A673 (cell line): ENCODE measurements at regions not wholly inside any gene's neighbourhood (a gene's known extent, or its start where the extent isn't known, plus 50 kb on each side); places are given as distances from the start of the nearest gene placed in this dataset.

ENCODE experiments used
- BruUV-seq: library from RNA; stranded (reverse); fragments of 400-500 nt; replicated peaks from 2 replicates; lab custom pipeline; 2021; lab: Mats Ljungman, UMichigan
- CTCF ChIA-PET: fragments of 300-600 bp; sonication (Branson Sonifier 250); formaldehyde crosslinking; loops from one replicate; lab custom pipeline; 2022; ENCODE audit warnings: antibody characterized with exemption; lab: Charles Lee
- POLR2A ChIA-PET: fragments of 300-600 bp; sonication (Branson Sonifier 250); formaldehyde crosslinking; loops from one replicate; lab custom pipeline; 2022; ENCODE audit warnings: antibody characterized with exemption; ENCODE audit not compliant: low non-redundant PET; lab: Charles Lee
- DNase-seq: peaks from one replicate; pipeline ENCODE4 v3.0.0-alpha.2; 2015; ENCODE audit warnings: low spot score
- H3K27ac ChIP-seq: fragments of 200-600 bp; sonication (generic); 2 replicates; pipeline ENCODE4 v1.5.1; 2016; ENCODE audit warnings: mixed run types, low read depth, mild to moderate bottlenecking, mixed read lengths, antibody characterized with exemption, low read length; ENCODE audit not compliant: poor library complexity, severe bottlenecking
- H3K27me3 ChIP-seq: fragments of 200-600 bp; sonication (generic); replicated peaks from 2 replicates; pipeline ENCODE4 v1.6.1; 2017; ENCODE audit warnings: mixed run types, low read depth, mild to moderate bottlenecking, mixed read lengths, antibody characterized with exemption, low read length; ENCODE audit not compliant: insufficient read depth, poor library complexity
- H3K36me3 ChIP-seq: fragments of 200-600 bp; sonication (generic); 2 replicates; pipeline ENCODE4 v1.6.1; 2016; ENCODE audit warnings: mixed run types, mild to moderate bottlenecking, mixed read lengths, antibody characterized with exemption, low read length; ENCODE audit not compliant: insufficient read depth, poor library complexity, severe bottlenecking
- H3K4me1 ChIP-seq: fragments of 200-600 bp; sonication (generic); 2 replicates; pipeline ENCODE4 v1.6.1; 2017; ENCODE audit warnings: mixed run types, mild to moderate bottlenecking, mixed read lengths, antibody characterized with exemption, low read length; ENCODE audit not compliant: insufficient read depth, poor library complexity, severe bottlenecking
- H3K4me3 ChIP-seq: fragments of 200-600 bp; sonication (generic); 2 replicates; pipeline ENCODE4 v1.5.1; 2016; ENCODE audit warnings: low read depth, mixed run types, mild to moderate bottlenecking, mixed read lengths, low read length; ENCODE audit not compliant: poor library complexity, severe bottlenecking
- H3K9me3 ChIP-seq: fragments of 200-600 bp; sonication (generic); 2 replicates; pipeline ENCODE4 v1.6.1; 2016; ENCODE audit warnings: mixed run types, low read depth, mild to moderate bottlenecking, mixed read lengths, antibody characterized with exemption, low read length; ENCODE audit not compliant: poor library complexity, severe bottlenecking
- CTCF ChIP-seq: fragments of 300-800, 200-600 bp; sonication (generic); conservative IDR thresholded peaks from 2 replicates; pipeline ENCODE4 v1.5.1; 2017; ENCODE audit warnings: low read depth, mild to moderate bottlenecking, antibody characterized with exemption, low read length, moderate library complexity, mixed read lengths
- EZH2 ChIP-seq: fragments of 200-600 bp; sonication (generic); IDR thresholded peaks from 2 replicates; pipeline ENCODE4 v1.6.1; 2017; ENCODE audit warnings: borderline replicate concordance, low read depth, mild to moderate bottlenecking, mixed read lengths, antibody characterized with exemption, low read length; ENCODE audit not compliant: poor library complexity, severe bottlenecking
- intact Hi-C: fragments of 100-400 bp; cut with micrococcal nuclease; formaldehyde crosslinking; loops from one replicate; pipeline ENCODE4 v1.10.0; 2022; ENCODE audit not compliant: unreplicated experiment

DNA sequence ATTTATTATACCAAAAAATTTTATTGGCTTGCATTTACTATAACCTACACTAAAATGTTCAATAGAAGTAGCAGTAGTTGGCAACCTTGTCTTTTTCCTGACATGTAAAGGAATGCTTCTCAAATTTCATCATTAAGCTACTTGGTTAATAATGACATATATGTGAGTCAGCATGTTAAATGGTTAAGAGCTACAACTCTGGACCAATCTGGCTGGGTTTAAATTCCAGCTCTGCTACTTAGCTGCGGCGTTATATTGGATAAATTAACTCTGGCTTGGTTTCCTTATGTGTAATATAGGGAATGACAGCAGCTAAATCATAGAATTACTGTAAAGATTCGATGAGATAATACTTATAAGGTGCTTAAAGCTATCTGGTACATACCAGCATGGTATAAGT, 53.7 kb upstream of the OTOGL start:
- H3K4me1 ChIP-seq = peaks cover 10% of the 10 kb centered on the region
- H3K36me3 ChIP-seq = no peaks in the 10 kb centered on the region
- H3K9me3 ChIP-seq = no peaks in the 10 kb centered on the region
- ChIA-PET POLR2A (no interaction called here), CTCF (no interaction called here)
- no TSS peak for BruUV-seq
- H3K27ac ChIP-seq = no peak overlapping the region
- H3K27me3 ChIP-seq = no peaks in the 10 kb centered on the region
- no peak for TF ChIP-seq CTCF
- no peak for TF ChIP-seq EZH2
- H3K4me3 ChIP-seq = no peak overlapping the region
- intact Hi-C loops = no loop called here
- peak; percentile 21 for DNase-seq

DNA sequence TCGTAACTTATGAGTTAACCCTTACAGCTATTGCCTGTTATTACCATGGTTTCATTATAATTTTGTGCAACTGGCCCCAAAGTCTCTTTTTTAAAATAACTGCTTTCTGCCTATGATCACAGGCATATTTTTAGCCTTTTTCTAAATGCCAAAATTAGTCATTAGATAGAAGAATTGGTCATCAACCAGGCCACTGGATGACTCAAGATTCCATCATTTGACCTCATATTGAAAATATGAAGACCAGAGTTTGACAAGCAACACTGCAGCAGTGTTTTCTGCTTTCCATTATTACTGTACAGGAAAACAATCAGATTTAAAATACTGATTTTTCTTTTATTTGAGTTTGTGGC, 54.7 kb upstream of the OTOGL start:
- Histone ChIP-seq H3K4me3 (no peak overlapping the region), H3K36me3 (no peaks in the 10 kb centered on the region), H3K4me1 (peaks cover 10% of the 10 kb centered on the region), H3K27me3 (no peaks in the 10 kb centered on the region), H3K9me3 (no peaks in the 10 kb centered on the region), H3K27ac (no peak overlapping the region)
- DNase-seq = no peak
- CTCF ChIA-PET = no interaction called here
- POLR2A ChIA-PET = no interaction called here
- TF ChIP-seq EZH2 = no peak
- no peak for TF ChIP-seq CTCF
- no TSS peak for BruUV-seq
- intact Hi-C loops = no loop called here

DNA sequence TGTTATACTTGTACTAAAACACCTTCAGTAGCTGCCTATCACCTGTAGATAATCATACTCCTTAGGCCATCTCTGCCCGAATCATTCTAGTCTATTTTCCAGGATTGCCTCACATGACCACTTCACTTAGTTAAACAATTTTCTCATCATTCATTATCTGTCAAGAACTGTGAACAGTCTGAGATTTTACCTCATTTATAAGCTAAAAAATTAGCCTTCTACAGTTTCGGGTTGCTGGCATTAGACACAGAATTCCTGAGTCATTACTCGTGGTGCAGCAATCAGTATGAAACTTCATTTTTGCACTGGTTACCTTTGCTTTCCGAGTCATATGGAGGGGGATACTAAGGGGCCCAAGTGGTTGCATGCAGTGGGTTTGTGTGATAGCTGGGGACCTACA, 57.6 kb upstream of the OTOGL start:
- peaks cover 10% of the 10 kb centered on the region for H3K4me1 ChIP-seq
- H3K27ac ChIP-seq = no peak overlapping the region
- no peaks in the 10 kb centered on the region for H3K27me3 ChIP-seq
- ChIA-PET CTCF (no interaction called here), POLR2A (no interaction called here)
- no peaks in the 10 kb centered on the region for H3K9me3 ChIP-seq
- H3K36me3 ChIP-seq = no peaks in the 10 kb centered on the region
- DNase-seq = peak; percentile 15
- intact Hi-C loops = no loop called here
- no peak for TF ChIP-seq CTCF
- TF ChIP-seq EZH2 = no peak
- no peak overlapping the region for H3K4me3 ChIP-seq
- no TSS peak for BruUV-seq
